HCT116 (cell line): ENCODE measurements at regions not wholly inside any gene's neighbourhood (a gene's known extent, or its start where the extent isn't known, plus 50 kb on each side); places are given as distances from the start of the nearest gene placed in this dataset.

Experiments used
- ATAC-seq: fragments of 200-7000 bp; cut with Tn5 transposase; 2 replicates; pipeline ENCODE4 v1.9.1; 2020; ENCODE audit warnings: mild to moderate bottlenecking, moderate library complexity
- BruUV-seq: library from RNA; stranded (reverse); fragments of 400-500 nt; replicated peaks from 2 replicates; lab custom pipeline; 2021; lab: Mats Ljungman, UMichigan
- CTCF ChIA-PET: fragments of 300-600 bp; sonication (Branson Sonifier 250); formaldehyde crosslinking; loops from one replicate; lab custom pipeline; 2021; ENCODE audit warnings: antibody characterized with exemption; lab: Charles Lee
- POLR2A ChIA-PET: fragments of 300-600, 350-600 bp; sonication (Branson Sonifier 250); formaldehyde crosslinking; loops from one replicate; lab custom pipeline; 2021; ENCODE audit warnings: antibody characterized with exemption; lab: Charles Lee
- RAD21 ChIA-PET, 2 experiments: fragments of 300-600 bp; sonication (Branson Sonifier 250); formaldehyde crosslinking; loops; one replicate each; lab custom pipeline; 2023; ENCODE audit warnings: low total read pairs in 2 of 2; ENCODE audit not compliant: uncharacterized antibody in 2 of 2, unreplicated experiment in 2 of 2, low non-redundant PET in 1 of 2; lab: Charles Lee
- DNase-seq: peaks from one replicate; pipeline ENCODE4 v3.0.0-alpha.2; 2010; ENCODE audit warnings: low read depth, low spot score
- H2AFZ ChIP-seq: fragments of 200-600 bp; shearing (Covaris generic), sonication (generic); 2 replicates; pipeline ENCODE4 v1.6.1; 2017; ENCODE audit warnings: low read depth, mixed run types, mixed read lengths, antibody characterized with exemption, low read length; ENCODE audit not compliant: poor library complexity, severe bottlenecking
- H3K27ac ChIP-seq: 2 replicates; pipeline ENCODE4 v1.5.1; 2012; ENCODE audit warnings: low read depth, low read length
- H3K27me3 ChIP-seq: fragments of 200-600 bp; sonication (generic); 2 replicates; pipeline ENCODE4 v1.6.1; 2016; ENCODE audit warnings: mixed run types, low read length, mixed read lengths; ENCODE audit not compliant: insufficient read depth
- H3K36me3 ChIP-seq, 2 experiments: fragments of 200-500 bp in 1 of 2; fragments of 200-600 bp in 1 of 2; sonication (Bioruptor generic) in 1 of 2; sonication (generic) in 1 of 2; 2 replicates each; pipeline versions ENCODE4 v1.5.1 to v1.6.1; 2014 to 2016; ENCODE audit warnings: low read length in 2 of 2, inconsistent platforms in 1 of 2, mixed read lengths in 1 of 2, mixed run types in 1 of 2; ENCODE audit not compliant: insufficient read depth in 2 of 2, control insufficient read depth in 1 of 2
- H3K4me1 ChIP-seq, 2 experiments: fragments of 200-600 bp in 1 of 2; sonication (generic) in 1 of 2; 2 replicates each; pipeline versions ENCODE4 v1.5.1 to v1.6.1; 2012 to 2017; ENCODE audit warnings: low read length in 2 of 2, inconsistent platforms in 1 of 2, mild to moderate bottlenecking in 1 of 2, mixed read lengths in 1 of 2, mixed run types in 1 of 2, moderate library complexity in 1 of 2; ENCODE audit not compliant: insufficient read depth in 2 of 2, control insufficient read depth in 1 of 2
- H3K4me2 ChIP-seq: fragments of 200-600 bp; sonication (generic); 2 replicates; pipeline ENCODE4 v1.6.1; 2017; ENCODE audit warnings: mixed run types, low read length, mixed read lengths
- H3K4me3 ChIP-seq, 2 experiments: fragments of 200-600 bp in 1 of 2; sonication (generic) in 1 of 2; replicated peaks in 1 of 2; 2 replicates each; pipeline ENCODE4 v1.5.1; 2011 to 2016; ENCODE audit warnings: low read length in 2 of 2, control low read depth in 1 of 2, low read depth in 1 of 2, mild to moderate bottlenecking in 1 of 2, mixed read lengths in 1 of 2, mixed run types in 1 of 2
- H3K79me2 ChIP-seq: fragments of 200-600 bp; sonication (generic); 2 replicates; pipeline ENCODE4 v1.6.1; 2017; ENCODE audit warnings: mild to moderate bottlenecking, mixed run types, low read length, moderate library complexity, mixed read lengths; ENCODE audit not compliant: insufficient read depth
- H3K9ac ChIP-seq: fragments of 200-600 bp; sonication (generic); 2 replicates; pipeline ENCODE4 v1.6.1; 2016; ENCODE audit warnings: low read length, mixed read lengths
- H3K9me2 ChIP-seq: fragments of 200-600 bp; sonication (generic), shearing (Covaris generic); 2 replicates; pipeline ENCODE4 v1.6.1; 2017; ENCODE audit warnings: mixed run types, mild to moderate bottlenecking, moderate library complexity; ENCODE audit not compliant: insufficient read depth
- H3K9me3 ChIP-seq, 2 experiments: fragments of 200-500 bp in 1 of 2; fragments of 200-600 bp in 1 of 2; sonication (Bioruptor generic) in 1 of 2; sonication (generic) in 1 of 2; 2 replicates each; pipeline ENCODE4 v1.6.1; 2014 to 2017; ENCODE audit warnings: low read length in 2 of 2, mixed read lengths in 2 of 2, inconsistent platforms in 1 of 2, low read depth in 1 of 2, mild to moderate bottlenecking in 1 of 2, mixed run types in 1 of 2, moderate library complexity in 1 of 2; ENCODE audit not compliant: control insufficient read depth in 1 of 2, insufficient read depth in 1 of 2
- H4K20me1 ChIP-seq: fragments of 200-600 bp; sonication (generic), shearing (Covaris generic); 2 replicates; pipeline ENCODE4 v1.6.1; 2017; ENCODE audit warnings: mixed run types, mild to moderate bottlenecking, moderate library complexity; ENCODE audit not compliant: insufficient read depth
- ATF3 ChIP-seq: IDR thresholded peaks from 2 replicates; pipeline ENCODE4 v1.6.1; 2012
- CBX3 ChIP-seq: IDR thresholded peaks from 2 replicates; pipeline ENCODE4 v1.6.1; 2012; ENCODE audit warnings: low read depth
- CEBPB ChIP-seq: IDR thresholded peaks from 2 replicates; pipeline ENCODE4 v1.6.1; 2012; ENCODE audit warnings: low read depth
- ELF1 ChIP-seq: IDR thresholded peaks from 2 replicates; pipeline ENCODE4 v1.6.1; 2012; ENCODE audit warnings: low read depth, borderline replicate concordance
- EZH2 ChIP-seq: fragments of 200-600 bp; sonication (generic); IDR thresholded peaks from 2 replicates; pipeline ENCODE4 v1.6.1; 2017; ENCODE audit warnings: antibody characterized with exemption, mixed run types
- MAX ChIP-seq: IDR thresholded peaks from 2 replicates; pipeline ENCODE4 v1.6.1; 2012
- REST ChIP-seq: IDR thresholded peaks from 2 replicates; pipeline ENCODE4 v1.6.1; 2012; ENCODE audit warnings: low read depth
- SIN3A ChIP-seq: IDR thresholded peaks from 2 replicates; pipeline ENCODE4 v1.6.1; 2012; ENCODE audit warnings: low read depth
- SP1 ChIP-seq: IDR thresholded peaks from 2 replicates; pipeline ENCODE4 v1.6.1; 2012; ENCODE audit warnings: low read depth
- TCF7L2 ChIP-seq: IDR thresholded peaks from 2 replicates; pipeline ENCODE4 v1.7.0; 2011; ENCODE audit warnings: borderline replicate concordance, inconsistent platforms; ENCODE audit not compliant: insufficient read depth, insufficient read length; ENCODE audit errors: extremely low read depth
- intact Hi-C: fragments of 100-400 bp; cut with micrococcal nuclease; formaldehyde crosslinking; loops from 2 replicates; pipeline ENCODE4 v1.10.0; 2022

GRCh38 chr3:194974468-194975135 is 288.9 kb downstream of the FAM43A start:
- Histone ChIP-seq H3K4me3 (no peak overlapping the region), H3K27me3 (no peaks in the 10 kb centered on the region), H3K4me2 (no peak overlapping the region), H3K9me2 (no peaks in the 10 kb centered on the region), H3K36me3 (no peaks in the 10 kb centered on the region), H4K20me1 (no peaks in the 10 kb centered on the region), H3K9ac (no peak overlapping the region), H3K79me2 (no peaks in the 10 kb centered on the region), H3K4me1 (no peaks in the 10 kb centered on the region), H3K9me3 (no peaks in the 10 kb centered on the region), H3K27ac (no peak overlapping the region), H2AFZ (no peak overlapping the region)
- ATAC-seq = no peak
- TF ChIP-seq CBX3 = no peak
- no peak for TF ChIP-seq SIN3A
- no peak for TF ChIP-seq ELF1
- no peak for TF ChIP-seq TCF7L2
- no peak for TF ChIP-seq SP1
- TF ChIP-seq ATF3 = no peak
- no peak for TF ChIP-seq CEBPB
- TF ChIP-seq REST = no peak
- no peak for TF ChIP-seq EZH2
- no peak for TF ChIP-seq MAX
- intact Hi-C loops = no loop called here
- ChIA-PET RAD21 (no interaction called here), CTCF (no interaction called here), POLR2A (interaction anchor here (0.7 to 1.2 kb wide), 2 partner anchors 14 to 100 kb away, joined by 3 to 4 read pairs; no protein-coding TSS in a partner anchor)
- no peak for DNase-seq
- BruUV-seq = no TSS peak
